Mucosa of descending colon (tissue), 3 donors: ENCODE measurements at regions not wholly inside any gene's neighbourhood (a gene's known extent, or its start where the extent isn't known, plus 50 kb on each side); places are given as distances from the start of the nearest gene placed in this dataset.
A peak's percentile ranks its signal among the peaks of the same experiment; 100 is the strongest.

Experiments
- ATAC-seq: fragments of 200-7000 bp; cut with Tn5 transposase; one replicate; pipeline ENCODE4 v1.9.1; 2020; ENCODE audit warnings: mild to moderate bottlenecking, moderate library complexity
- DNase-seq, 3 donors: peaks; one replicate each; pipeline ENCODE4 v3.0.0-alpha.2; 2020
- H3K36me3 ChIP-seq: fragments of 200-600 bp; one replicate; pipeline ENCODE4 v1.8.0; 2021; ENCODE audit warnings: low read depth, mild to moderate bottlenecking
- H3K4me1 ChIP-seq: fragments of 200-600 bp; one replicate; pipeline ENCODE4 v1.8.0; 2021; ENCODE audit warnings: low read depth, mild to moderate bottlenecking
- H3K4me3 ChIP-seq: fragments of 200-600 bp; one replicate; pipeline ENCODE4 v1.8.0; 2021; ENCODE audit warnings: mild to moderate bottlenecking
- H3K9me3 ChIP-seq: fragments of 200-600 bp; one replicate; pipeline ENCODE4 v1.8.0; 2021; ENCODE audit warnings: mild to moderate bottlenecking
- intact Hi-C, 2 donors: fragments of 100-400 bp; cut with DNase I in 1 of 2; cut with micrococcal nuclease in 1 of 2; formaldehyde crosslinking; loops; one replicate each; pipeline versions ENCODE4 v1.11.0 to v1.11.1; 2022; cut with DNase I, micrococcal nuclease
- TF ChIP-seq, protein P1 (sequence below): fragments of 200-600 bp; IDR thresholded peaks from one replicate; pipeline ENCODE4 v1.8.0; 2022; ENCODE audit warnings: antibody characterized with exemption, mild to moderate bottlenecking
- donor health status: DM: no; HTN: no; CAD: no; lungs with moderate emphysema.
- donor health status: DM: no; HTN: no; CAD: no.
- donor health status: DM: no; HTN: yes; CAD: no.

- intact Hi-C loops, result no loop called here
- DNase-seq (no peak), ATAC-seq (no peak)
- Histone ChIP-seq H3K36me3 (no peaks in the 10 kb centered on the region), H3K9me3 (no peaks in the 10 kb centered on the region), H3K4me1 (no peaks in the 10 kb centered on the region), H3K4me3 (no peak overlapping the region)
- TF ChIP-seq, protein P1, sequence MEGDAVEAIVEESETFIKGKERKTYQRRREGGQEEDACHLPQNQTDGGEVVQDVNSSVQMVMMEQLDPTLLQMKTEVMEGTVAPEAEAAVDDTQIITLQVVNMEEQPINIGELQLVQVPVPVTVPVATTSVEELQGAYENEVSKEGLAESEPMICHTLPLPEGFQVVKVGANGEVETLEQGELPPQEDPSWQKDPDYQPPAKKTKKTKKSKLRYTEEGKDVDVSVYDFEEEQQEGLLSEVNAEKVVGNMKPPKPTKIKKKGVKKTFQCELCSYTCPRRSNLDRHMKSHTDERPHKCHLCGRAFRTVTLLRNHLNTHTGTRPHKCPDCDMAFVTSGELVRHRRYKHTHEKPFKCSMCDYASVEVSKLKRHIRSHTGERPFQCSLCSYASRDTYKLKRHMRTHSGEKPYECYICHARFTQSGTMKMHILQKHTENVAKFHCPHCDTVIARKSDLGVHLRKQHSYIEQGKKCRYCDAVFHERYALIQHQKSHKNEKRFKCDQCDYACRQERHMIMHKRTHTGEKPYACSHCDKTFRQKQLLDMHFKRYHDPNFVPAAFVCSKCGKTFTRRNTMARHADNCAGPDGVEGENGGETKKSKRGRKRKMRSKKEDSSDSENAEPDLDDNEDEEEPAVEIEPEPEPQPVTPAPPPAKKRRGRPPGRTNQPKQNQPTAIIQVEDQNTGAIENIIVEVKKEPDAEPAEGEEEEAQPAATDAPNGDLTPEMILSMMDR, result no peak
Measured at GRCh38 chr3:110731148-110731547, 340.5 kb upstream of the NECTIN3 start.

DNA sequence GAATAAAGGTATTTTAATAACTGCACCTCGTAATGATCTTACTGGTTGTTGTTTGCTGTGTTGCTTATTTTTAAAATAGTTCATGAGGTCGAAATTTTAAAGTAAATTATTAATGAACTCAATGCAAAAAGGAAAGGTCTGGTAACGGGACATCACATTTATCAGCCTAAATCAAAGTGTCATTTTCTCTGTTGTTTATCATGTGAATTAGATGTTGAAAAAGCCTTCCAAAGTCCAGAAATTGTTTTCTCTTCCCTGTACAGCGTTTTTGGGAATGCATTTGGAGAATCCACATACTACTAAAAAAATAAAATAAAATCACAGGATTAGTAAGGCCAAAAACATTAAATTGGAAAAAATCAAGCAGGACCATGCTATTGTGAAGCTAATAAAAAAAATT is 339.2 kb upstream of the NECTIN3 start:
- ATAC-seq, result no peak
- H3K36me3 ChIP-seq, result no peaks in the 10 kb centered on the region
- TF ChIP-seq, protein P1, result no peak

GRCh38 chr3:110733045-110733444 is 338.6 kb upstream of the NECTIN3 start:
- ATAC-seq (no peak), DNase-seq (no peak)
- TF ChIP-seq, protein P1, result no peak
- Histone ChIP-seq H3K36me3 (no peaks in the 10 kb centered on the region), H3K4me3 (no peak overlapping the region), H3K9me3 (no peaks in the 10 kb centered on the region), H3K4me1 (no peaks in the 10 kb centered on the region)
- intact Hi-C loops, result no loop called here

More for the DNA sequence above, 339.2 kb upstream of the NECTIN3 start:
- Histone ChIP-seq H3K9me3 (no peaks in the 10 kb centered on the region), H3K4me3 (no peak overlapping the region), H3K4me1 (no peaks in the 10 kb centered on the region)
- no peak for DNase-seq
- intact Hi-C loops, result no loop called here

GRCh38 chr3:110734524-110734923 is 337.1 kb upstream of the NECTIN3 start:
- ATAC-seq (no peak), DNase-seq (no peak)
- Histone ChIP-seq H3K36me3 (no peaks in the 10 kb centered on the region), H3K9me3 (no peaks in the 10 kb centered on the region), H3K4me3 (no peak overlapping the region), H3K4me1 (no peaks in the 10 kb centered on the region)
- TF ChIP-seq, protein P1, result no peak
- intact Hi-C loops, result no loop called here

GRCh38 chr3:110736332-110736731 is 335.3 kb upstream of the NECTIN3 start:
- ATAC-seq, result peak; percentile 47
- intact Hi-C loops, result no loop called here

DNA sequence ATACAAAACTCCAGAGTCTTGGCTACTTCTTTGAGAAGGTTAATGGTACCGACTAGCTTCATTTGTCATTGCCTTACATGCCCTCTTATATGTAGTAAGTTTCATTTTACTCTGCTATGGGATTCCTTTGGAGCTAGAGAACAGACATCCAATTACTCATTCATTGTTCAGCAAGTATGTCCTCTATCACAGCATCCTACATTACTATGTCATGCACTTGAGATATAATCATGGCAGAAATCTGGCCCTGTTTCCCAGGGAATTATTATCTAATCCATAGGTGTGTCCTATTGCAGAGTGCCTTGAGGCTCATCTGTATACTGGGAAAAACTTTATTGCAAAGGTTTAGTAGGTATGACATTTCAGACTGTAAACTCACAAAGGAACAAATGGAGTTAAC is 333.1 kb upstream of the NECTIN3 start:
- ATAC-seq (no peak), DNase-seq (no peak)
- no peaks in the 10 kb centered on the region for H3K4me1 ChIP-seq
- intact Hi-C loops, result no loop called here
- H3K36me3 ChIP-seq, result no peaks in the 10 kb centered on the region
- no peak overlapping the region for H3K4me3 ChIP-seq
- no peaks in the 10 kb centered on the region for H3K9me3 ChIP-seq
- TF ChIP-seq, protein P1, result no peak

More at GRCh38 chr3:110736332-110736731, 335.3 kb upstream of the NECTIN3 start:
- no peak overlapping the region for H3K4me3 ChIP-seq
- H3K4me1 ChIP-seq, result no peaks in the 10 kb centered on the region
- TF ChIP-seq, protein P1, result no peak
- no peaks in the 10 kb centered on the region for H3K9me3 ChIP-seq
- DNase-seq, result no peak
- no peaks in the 10 kb centered on the region for H3K36me3 ChIP-seq
